ENCODE measurements at regions not wholly inside any gene's neighbourhood (a gene's known extent, or its start where the extent isn't known, plus 50 kb on each side); places are given as distances from the start of the nearest gene placed in this dataset.
"Not testable (repeated sequence)": the region's sequence is repeated elsewhere in the genome, so short reads cannot be mapped to it uniquely, and the experiment has no call there.

- no peak for DNase-seq (ENCODE audit: low spot score)
Measured at GRCh38 chr7:85716353-85716752, 529.5 kb upstream of the SEMA3D start.

- DNase-seq (ENCODE audit: low spot score) = no peak
Measured at GRCh38 chr7:85714951-85715350, 528.1 kb upstream of the SEMA3D start.

GRCh38 chr7:85714043-85714578, 527.3 kb upstream of the SEMA3D start:
- no peak for DNase-seq (ENCODE audit: low spot score)

- no peak for DNase-seq (ENCODE audit: low spot score)
Measured at GRCh38 chr7:85713171-85713570, 526.3 kb upstream of the SEMA3D start.

GRCh38 chr7:85711894-85712293, 525.0 kb upstream of the SEMA3D start:
- DNase-seq (ENCODE audit: low spot score) = no peak

- DNase-seq (ENCODE audit: low spot score) = no peak
Measured at GRCh38 chr7:85710960-85711359, 524.1 kb upstream of the SEMA3D start.

- no peak for DNase-seq (ENCODE audit: low spot score)
Measured at GRCh38 chr7:85708221-85708620, 521.4 kb upstream of the SEMA3D start.

- DNase-seq (ENCODE audit: low spot score) = no peak
Measured at GRCh38 chr7:85705076-85705475, 518.2 kb upstream of the SEMA3D start.

- no peak for DNase-seq (ENCODE audit: low spot score)
Measured at GRCh38 chr7:85703251-85704010, 516.6 kb upstream of the SEMA3D start.

- DNase-seq (ENCODE audit: low spot score) = no peak
Measured at GRCh38 chr7:85702348-85702747, 515.5 kb upstream of the SEMA3D start.

GRCh38 chr7:85699482-85699881, 512.6 kb upstream of the SEMA3D start:
- no peak for DNase-seq (ENCODE audit: low spot score)

- DNase-seq (ENCODE audit: low spot score) = no peak
Measured at GRCh38 chr7:85695533-85695932, 508.7 kb upstream of the SEMA3D start.

- no peak for DNase-seq (ENCODE audit: low spot score)
Measured at GRCh38 chr7:85695041-85695440, 508.2 kb upstream of the SEMA3D start.

GRCh38 chr7:85693326-85693725, 506.5 kb upstream of the SEMA3D start:
- DNase-seq (ENCODE audit: low spot score) = no peak

GRCh38 chr7:85688712-85689111, 501.9 kb upstream of the SEMA3D start:
- no peak for DNase-seq (ENCODE audit: low spot score)

- DNase-seq (ENCODE audit: low spot score) = no peak
Measured at GRCh38 chr7:85686401-85687181, 499.7 kb upstream of the SEMA3D start.

GRCh38 chr7:85685901-85686300, 499.0 kb upstream of the SEMA3D start:
- DNase-seq (ENCODE audit: low spot score) = no peak

GRCh38 chr7:85682833-85683620, 496.2 kb upstream of the SEMA3D start:
- DNase-seq (ENCODE audit: low spot score) = no peak

GRCh38 chr7:85681241-85681640, 494.4 kb upstream of the SEMA3D start:
- DNase-seq (ENCODE audit: low spot score) = no peak

GRCh38 chr7:85675093-85675492, 488.2 kb upstream of the SEMA3D start:
- DNase-seq (ENCODE audit: low spot score) = not testable (repeated sequence)

- no peak for DNase-seq (ENCODE audit: low spot score)
Measured at GRCh38 chr7:85673876-85674275, 487.0 kb upstream of the SEMA3D start.

- DNase-seq (ENCODE audit: low spot score) = no peak
Measured at GRCh38 chr7:85669225-85669624, 482.4 kb upstream of the SEMA3D start.
